ENCODE measurements at regions not wholly inside any gene's neighbourhood (a gene's known extent, or its start where the extent isn't known, plus 50 kb on each side); places are given as distances from the start of the nearest gene placed in this dataset.

- H3K23me2 ChIP-seq (ENCODE audit: low read depth, low read length) = no peaks in the 10 kb centered on the region
- H3K18ac ChIP-seq (ENCODE audit: extremely low read depth, low read length) = no peak overlapping the region
- H3K23ac ChIP-seq (ENCODE audit: insufficient read length) = no peak overlapping the region
- H4K8ac ChIP-seq (ENCODE audit: extremely low read depth, insufficient read depth, low read length) = no peak overlapping the region
- no peak for FAIRE-seq
- no peaks in the 10 kb centered on the region for H3K79me2 ChIP-seq (ENCODE audit: control insufficient read depth in 1 of 2, insufficient read depth in 2 of 2, low read length in 2 of 2)
- no peak overlapping the region for H3K27ac ChIP-seq (ENCODE audit: low read depth, low read length)
- H2BK5ac ChIP-seq (ENCODE audit: low read depth, low read length) = no peak overlapping the region
- H3K4me2 ChIP-seq (ENCODE audit: insufficient read depth in 1 of 2, low read depth in 2 of 2, low read length in 2 of 2) = no peak overlapping the region
- no peak overlapping the region for H2BK120ac ChIP-seq (replicated peaks; ENCODE audit: low read depth, low read length)
- no peak for DNase-seq (ENCODE audit: low read depth in 1 of 2, low spot score in 2 of 2)
- no peak overlapping the region for H2AK5ac ChIP-seq (ENCODE audit: low read depth, low read length)
- no peak overlapping the region for H2BK20ac ChIP-seq (ENCODE audit: low read length)
- H2BK12ac ChIP-seq (ENCODE audit: low read depth, low read length) = no peak overlapping the region
- H2BK15ac ChIP-seq (ENCODE audit: low read length) = no peak overlapping the region
- no peaks in the 10 kb centered on the region for H3K4me1 ChIP-seq (replicated peaks in 1 of 4; ENCODE audit: control insufficient read depth in 3 of 4, insufficient read depth in 4 of 4, low read length in 3 of 4)
- H3K9me3 ChIP-seq (ENCODE audit: insufficient read depth in 2 of 2, low read depth in 1 of 2, low read length in 1 of 2) = no peaks in the 10 kb centered on the region; a peak in 1 of 4 replicates
- H4K20me1 ChIP-seq (replicated peaks in 1 of 2; ENCODE audit: control insufficient read depth in 1 of 2, insufficient read depth in 2 of 2, low read length in 2 of 2) = no peaks in the 10 kb centered on the region
- no peak overlapping the region for H3K56ac ChIP-seq (replicated peaks; ENCODE audit: insufficient read length, low read depth, low read length)
- no peak overlapping the region for H4K5ac ChIP-seq (ENCODE audit: insufficient read length, low read depth, low read length)
- H3K4ac ChIP-seq (replicated peaks; ENCODE audit: insufficient read length, low read depth, low read length) = no peak overlapping the region
- ChIA-PET CTCF (ENCODE audit: partially characterized antibody) (interaction anchor here (1.2 kb wide), 1 partner anchor 10 kb away, joined by 3 read pairs; no protein-coding TSS in a partner anchor), POLR2A (ENCODE audit: partially characterized antibody) (interaction anchor here (0.6 kb wide), 1 partner anchor 371 kb away, joined by 3 read pairs; no protein-coding TSS in a partner anchor)
- H3K27me3 ChIP-seq (replicated peaks in 1 of 4; ENCODE audit: control insufficient read depth in 3 of 4, extremely low read depth in 1 of 4, insufficient read depth in 3 of 4, low read length in 3 of 4) = no peaks in the 10 kb centered on the region
- H3K9ac ChIP-seq (replicated peaks in 1 of 4; ENCODE audit: extremely low read depth in 1 of 4, low read depth in 3 of 4, low read length in 3 of 4) = no peak overlapping the region
- no peak for TF ChIP-seq CHD2 (IDR thresholded peaks at IDR 0.05; ENCODE audit: low read length)
- TF ChIP-seq CEBPB (IDR thresholded peaks at IDR 0.05; ENCODE audit: low read depth, low read length) = no peak
- TF ChIP-seq HDAC2 (IDR thresholded peaks at IDR 0.05; ENCODE audit: borderline replicate concordance in 1 of 2, low read depth in 2 of 2, low read length in 2 of 2) = no peak
- no peak for TF ChIP-seq USF2 (IDR thresholded peaks at IDR 0.05; ENCODE audit: low read length)
- no peak for TF ChIP-seq GABPA (IDR thresholded peaks at IDR 0.05; ENCODE audit: borderline replicate concordance, insufficient read depth, low read length)
- no peak for TF ChIP-seq SIN3A (conservative IDR thresholded peaks at IDR 0.05 in 1 of 2, IDR thresholded peaks at IDR 0.05 in 1 of 2; ENCODE audit: low read depth in 1 of 2, low read length in 2 of 2)
- no peak for TF ChIP-seq GTF2F1 (IDR thresholded peaks at IDR 0.05; ENCODE audit: borderline replicate concordance, low read depth, low read length)
- no peaks in the 10 kb centered on the region for H3K36me3 ChIP-seq (ENCODE audit: control insufficient read depth in 2 of 4, insufficient read depth in 4 of 4, low read length in 3 of 4)
- no peak overlapping the region for H3K4me3 ChIP-seq (ENCODE audit: extremely low read depth in 1 of 4, insufficient read depth in 2 of 4, low read depth in 3 of 4, low read length in 4 of 4)
- H4K91ac ChIP-seq (replicated peaks; ENCODE audit: insufficient read length, low read length) = no peak overlapping the region
- no peak overlapping the region for H3K14ac ChIP-seq (ENCODE audit: insufficient read length)
- no peak overlapping the region for H2AFZ ChIP-seq (ENCODE audit: low read length)
- WGBS, 2 experiments (ENCODE audit: extremely low coverage in 1 of 2, insufficient coverage in 1 of 2, insufficient read length in 1 of 2, insufficient replicate concordance in 2 of 2, low coverage in 1 of 2, low lambda C conversion rate in 2 of 2, missing lambda C conversion rate in 1 of 2) = 97% methylated on average over 42 of the region's 43 CpGs; no CpG with 5 or more reads in 1 of the 2 experiments
- H3K79me1 ChIP-seq (ENCODE audit: low read depth, low read length) = no peaks in the 10 kb centered on the region
Observed at GRCh38 chr11:81207421-81208054, 1526.1 kb downstream of the FAM181B start.

Data from H1 (cell line).